GM23248 (cell line): ENCODE measurements at regions not wholly inside any gene's neighbourhood (a gene's known extent, or its start where the extent isn't known, plus 50 kb on each side); places are given as distances from the start of the nearest gene placed in this dataset.
"Not testable (repeated sequence)": the region's sequence is repeated elsewhere in the genome, so short reads cannot be mapped to it uniquely, and the experiment has no call there.

Source experiments
- DNase-seq: peaks from one replicate; pipeline ENCODE4 v3.0.0-alpha.2; 2015
- H2AFZ ChIP-seq: fragments of 200-600 bp; sonication (generic); 2 replicates; pipeline ENCODE4 v1.6.1; 2016; ENCODE audit warnings: antibody characterized with exemption
- H3F3A ChIP-seq: fragments of 200-600 bp; sonication (generic); 2 replicates; pipeline ENCODE4 v1.6.1; 2016; ENCODE audit warnings: mild to moderate bottlenecking, antibody characterized with exemption, mixed run types; ENCODE audit not compliant: insufficient read depth
- H3K27ac ChIP-seq: fragments of 200-600 bp; sonication (generic); 2 replicates; pipeline ENCODE4 v1.5.1; 2016; ENCODE audit warnings: mild to moderate bottlenecking
- H3K27me3 ChIP-seq: fragments of 200-600 bp; sonication (generic); replicated peaks from 2 replicates; pipeline ENCODE4 v1.6.1; 2016; ENCODE audit warnings: mild to moderate bottlenecking; ENCODE audit not compliant: insufficient read depth
- H3K36me3 ChIP-seq: fragments of 200-600 bp; sonication (generic); 2 replicates; pipeline ENCODE4 v1.6.1; 2016; ENCODE audit warnings: low read depth, mild to moderate bottlenecking
- H3K4me1 ChIP-seq: fragments of 200-600 bp; sonication (generic); 2 replicates; pipeline ENCODE4 v1.6.1; 2016; ENCODE audit warnings: mild to moderate bottlenecking; ENCODE audit not compliant: insufficient read depth
- H3K4me2 ChIP-seq: fragments of 200-600 bp; sonication (generic); one replicate; pipeline ENCODE4 v1.6.1; 2016; ENCODE audit warnings: mild to moderate bottlenecking; ENCODE audit not compliant: unreplicated experiment
- H3K4me3 ChIP-seq: fragments of 200-600 bp; sonication (generic); 2 replicates; pipeline ENCODE4 v1.5.1; 2016; ENCODE audit warnings: mild to moderate bottlenecking
- H3K79me2 ChIP-seq: fragments of 200-600 bp; sonication (generic); 2 replicates; pipeline ENCODE4 v1.6.1; 2016; ENCODE audit warnings: mild to moderate bottlenecking; ENCODE audit not compliant: insufficient read depth
- H3K9ac ChIP-seq: fragments of 200-600 bp; sonication (generic); 2 replicates; pipeline ENCODE4 v1.6.1; 2016; ENCODE audit warnings: mild to moderate bottlenecking
- H3K9me2 ChIP-seq: fragments of 200-600 bp; sonication (generic); 2 replicates; pipeline ENCODE4 v1.6.1; 2016; ENCODE audit warnings: mixed run types, mild to moderate bottlenecking, moderate library complexity; ENCODE audit not compliant: insufficient read depth
- H3K9me3 ChIP-seq: fragments of 200-600 bp; sonication (generic); one replicate; pipeline ENCODE4 v1.6.1; 2017; ENCODE audit warnings: low read depth
- H4K20me1 ChIP-seq: fragments of 200-600 bp; sonication (generic); 2 replicates; pipeline ENCODE4 v1.6.0; 2016; ENCODE audit not compliant: insufficient read depth
- EZH2 ChIP-seq: fragments of 200-600 bp; sonication (generic); IDR thresholded peaks from 2 replicates; pipeline ENCODE4 v1.6.1; 2018; ENCODE audit warnings: antibody characterized with exemption, mild to moderate bottlenecking; ENCODE audit not compliant: insufficient read depth, poor library complexity, severe bottlenecking
- EZH2phosphoT487 ChIP-seq: fragments of 200-600 bp; sonication (generic); IDR thresholded peaks from 2 replicates; pipeline ENCODE4 v1.6.1; 2018; ENCODE audit warnings: antibody characterized with exemption, moderate library complexity, mild to moderate bottlenecking, low read depth; ENCODE audit not compliant: insufficient read depth
- WGBS, 2 experiments: methylation state at CpG; one replicate each; pipeline ENCODE4 v1.1.6; 2015 to 2017; ENCODE audit warnings: low lambda C conversion rate in 2 of 2, low coverage in 1 of 2; ENCODE audit errors: missing lambda C conversion rate in 2 of 2; 5-methylcytosine and 5-hydroxymethylcytosine counted together
- in situ Hi-C: fragments of 300-500 bp; cut with MboI; formaldehyde crosslinking; loops from 2 replicates; pipeline ENCODE4 v1.15.0; 2020

- Histone ChIP-seq H3K27me3 (no peaks in the 10 kb centered on the region), H4K20me1 (no peaks in the 10 kb centered on the region), H3K79me2 (no peaks in the 10 kb centered on the region), H3K4me3 (no peak overlapping the region), H2AFZ (no peak overlapping the region), H3K9ac (no peak overlapping the region), H3K27ac (no peak overlapping the region), H3K9me3 (no peaks in the 10 kb centered on the region), H3K4me1 (no peaks in the 10 kb centered on the region), H3K36me3 (no peaks in the 10 kb centered on the region), H3K4me2 (no peak overlapping the region), H3K9me2 (no peaks in the 10 kb centered on the region), H3F3A (no peaks in the 10 kb centered on the region)
- 53 to 57% methylated on average over 6 of the region's 6 CpGs for WGBS, 2 experiments
- in situ Hi-C loops: no loop called here
- no peak for DNase-seq
- TF ChIP-seq EZH2 (no peak), EZH2phosphoT487 (no peak)
Observed at GRCh38 chr16:55017321-55017720, 86.7 kb downstream of the IRX5 start.

- H3K9ac ChIP-seq: no peak overlapping the region
- in situ Hi-C loops: no loop called here
- WGBS, 2 experiments: 88 to 90% methylated on average over 24 of the region's 24 CpGs
- H3K4me3 ChIP-seq: no peak overlapping the region
- H4K20me1 ChIP-seq: no peaks in the 10 kb centered on the region
- no peaks in the 10 kb centered on the region for H3K4me1 ChIP-seq
- no peak overlapping the region for H3K4me2 ChIP-seq
- H3F3A ChIP-seq: no peaks in the 10 kb centered on the region
- no peaks in the 10 kb centered on the region for H3K36me3 ChIP-seq
- no peak overlapping the region for H3K27ac ChIP-seq
- H3K9me2 ChIP-seq: no peaks in the 10 kb centered on the region
- no peaks in the 10 kb centered on the region for H3K9me3 ChIP-seq
- no peak overlapping the region for H2AFZ ChIP-seq
- peaks cover 5% of the 10 kb centered on the region for H3K27me3 ChIP-seq
- no peaks in the 10 kb centered on the region for H3K79me2 ChIP-seq
- DNase-seq: no peak
- no peak for TF ChIP-seq EZH2
- TF ChIP-seq EZH2phosphoT487: no peak
Observed at GRCh38 chr16:55018881-55019280, 88.2 kb downstream of the IRX5 start.

- Histone ChIP-seq H3K9ac (no peak overlapping the region), H3K27ac (no peak overlapping the region), H3K4me3 (no peak overlapping the region), H3K79me2 (no peaks in the 10 kb centered on the region), H3K4me2 (no peak overlapping the region), H2AFZ (no peak overlapping the region), H4K20me1 (no peaks in the 10 kb centered on the region), H3K9me3 (no peaks in the 10 kb centered on the region), H3K27me3 (peaks cover 11% of the 10 kb centered on the region), H3K4me1 (no peaks in the 10 kb centered on the region), H3K9me2 (no peaks in the 10 kb centered on the region), H3F3A (no peaks in the 10 kb centered on the region), H3K36me3 (no peaks in the 10 kb centered on the region)
- in situ Hi-C loops: no loop called here
- DNase-seq: no peak
- TF ChIP-seq EZH2 (no peak), EZH2phosphoT487 (no peak)
- 89 to 90% methylated on average over 8 to 9 of the region's 9 CpGs for WGBS, 2 experiments
Observed at GRCh38 chr16:55019419-55020131, 88.9 kb downstream of the IRX5 start.

GRCh38 chr16:55021595-55022475 is 91.2 kb downstream of the IRX5 start:
- peak; percentile 46 for DNase-seq
- H2AFZ ChIP-seq: no peak overlapping the region
- no peak overlapping the region for H3K4me2 ChIP-seq
- H3K27me3 ChIP-seq: peaks cover 15% of the 10 kb centered on the region
- H4K20me1 ChIP-seq: no peaks in the 10 kb centered on the region
- no peaks in the 10 kb centered on the region for H3K9me2 ChIP-seq
- no peaks in the 10 kb centered on the region for H3K4me1 ChIP-seq
- H3F3A ChIP-seq: no peaks in the 10 kb centered on the region
- H3K36me3 ChIP-seq: no peaks in the 10 kb centered on the region
- no peak overlapping the region for H3K4me3 ChIP-seq
- no peak overlapping the region for H3K9ac ChIP-seq
- no peaks in the 10 kb centered on the region for H3K79me2 ChIP-seq
- no peaks in the 10 kb centered on the region for H3K9me3 ChIP-seq
- in situ Hi-C loops: no loop called here
- TF ChIP-seq EZH2: no peak
- TF ChIP-seq EZH2phosphoT487: no peak
- H3K27ac ChIP-seq: no peak overlapping the region
- WGBS, 2 experiments: 46 to 47% methylated on average over 11 of the region's 11 CpGs

GRCh38 chr16:55027260-55027659 is 96.6 kb downstream of the IRX5 start:
- in situ Hi-C loops, H3K9me3 ChIP-seq: not testable (repeated sequence)

More at GRCh38 chr16:55027260-55027659, 96.6 kb downstream of the IRX5 start:
- not testable (repeated sequence) for H3F3A ChIP-seq, H3K79me2 ChIP-seq, H3K4me3 ChIP-seq, H3K9me2 ChIP-seq, DNase-seq, H3K4me2 ChIP-seq, H3K36me3 ChIP-seq, H4K20me1 ChIP-seq, H3K4me1 ChIP-seq, H3K9ac ChIP-seq, H2AFZ ChIP-seq, H3K27ac ChIP-seq
- peaks cover 15% of the 10 kb centered on the region for H3K27me3 ChIP-seq
